ENCODE measurements at regions not wholly inside any gene's neighbourhood (a gene's known extent, or its start where the extent isn't known, plus 50 kb on each side); places are given as distances from the start of the nearest gene placed in this dataset.

- Histone ChIP-seq H2AK9ac (replicated peaks; ENCODE audit: low read depth, low read length, poor library complexity) (no peak overlapping the region), H3K23ac (ENCODE audit: low read depth, low read length) (no peak overlapping the region), H3K4ac (ENCODE audit: low read depth, low read length) (no peak overlapping the region), H3K9me1 (ENCODE audit: insufficient read depth, low read length) (no peaks in the 10 kb centered on the region), H3K9ac (ENCODE audit: low read depth, low read length) (no peak overlapping the region), H2AK5ac (ENCODE audit: low read depth, low read length) (no peak overlapping the region), H4K91ac (ENCODE audit: insufficient read depth, low read depth, low read length) (no peak overlapping the region), H3K18ac (ENCODE audit: low read depth, low read length) (no peak overlapping the region), H2BK20ac (ENCODE audit: low read depth, low read length) (no peak overlapping the region), H3K27ac (ENCODE audit: insufficient read depth, low read length) (no peak overlapping the region), H3K9me3 (ENCODE audit: control insufficient read depth, insufficient read depth, low read length) (no peaks in the 10 kb centered on the region), H3K27me3 (ENCODE audit: control insufficient read depth, insufficient read depth, low read length) (peaks cover 1% of the 10 kb centered on the region; the same call in 1 of the 2 replicates), H4K20me1 (ENCODE audit: insufficient read depth, low read length) (no peaks in the 10 kb centered on the region), H3K79me1 (ENCODE audit: low read depth in 1 of 2, low read length in 2 of 2) (no peaks in the 10 kb centered on the region), H3K4me2 (ENCODE audit: low read depth, low read length) (no peak overlapping the region), H3K14ac (replicated peaks; ENCODE audit: low read depth, low read length) (no peak overlapping the region), H4K5ac (ENCODE audit: low read depth, low read length) (no peak overlapping the region), H3K36me3 (ENCODE audit: control insufficient read depth, insufficient read depth, low read length) (no peaks in the 10 kb centered on the region), H2BK120ac (ENCODE audit: low read depth, low read length) (no peak overlapping the region), H3K4me3 (ENCODE audit: insufficient read depth, low read depth, low read length) (no peak overlapping the region), H3K56ac (ENCODE audit: extremely low read depth, insufficient read depth, low read length) (no peak overlapping the region), H2BK5ac (ENCODE audit: low read depth, low read length, poor library complexity, severe bottlenecking) (no peak overlapping the region), H4K8ac (ENCODE audit: low read depth in 2 of 2, low read length in 2 of 2) (no peak overlapping the region), H2BK15ac (ENCODE audit: low read depth, low read length) (no peak overlapping the region), H2AFZ (replicated peaks; ENCODE audit: low read length, poor library complexity) (no peak overlapping the region), H3K4me1 (ENCODE audit: control insufficient read depth, insufficient read depth, low read length) (no peaks in the 10 kb centered on the region)
- ATAC-seq (ENCODE audit: low read depth) = no peak
- in situ Hi-C loops (cut with MboI; ENCODE audit: low sequenced_read_pairs) = no loop called here
- ChIA-PET POLR2A (ENCODE audit: unreplicated experiment) (no interaction called here), CTCF (no interaction called here)
- dilution Hi-C loops (cut with HindIII; ENCODE audit: low sequenced_read_pairs, unreplicated experiment) = no loop called here
- no CpG with 5 or more reads among the region's 3 CpGs for WGBS, 2 experiments (ENCODE audit: extremely low coverage in 2 of 2, insufficient read length in 1 of 2)
- no peak for DNase-seq
- intact Hi-C loops (cut with micrococcal nuclease) = loop anchor here (5.0 kb wide), 1 partner anchor 40 kb away; no protein-coding TSS in a partner anchor
- TF ChIP-seq MAFK (IDR thresholded peaks at IDR 0.05; ENCODE audit: low read depth, low read length) = no peak
- no peak for TF ChIP-seq SMC3 (IDR thresholded peaks at IDR 0.05; ENCODE audit: low read depth, low read length)
- no peak for TF ChIP-seq CHD1 (IDR thresholded peaks at IDR 0.05; ENCODE audit: low read depth, low read length)
- no peak for TF ChIP-seq RFX5 (IDR thresholded peaks at IDR 0.05; ENCODE audit: low read depth, low read length)
- no peak for TF ChIP-seq BHLHE40 (IDR thresholded peaks at IDR 0.05; ENCODE audit: low read depth, low read length)
- no peak for TF ChIP-seq FOS (IDR thresholded peaks at IDR 0.05; ENCODE audit: low read depth, low read length)
- TF ChIP-seq MAZ (IDR thresholded peaks at IDR 0.05; ENCODE audit: borderline replicate concordance, low read depth, low read length) = no peak
- TF ChIP-seq USF2 (IDR thresholded peaks at IDR 0.05; ENCODE audit: low read depth, low read length) = no peak
- TF ChIP-seq, protein P1, sequence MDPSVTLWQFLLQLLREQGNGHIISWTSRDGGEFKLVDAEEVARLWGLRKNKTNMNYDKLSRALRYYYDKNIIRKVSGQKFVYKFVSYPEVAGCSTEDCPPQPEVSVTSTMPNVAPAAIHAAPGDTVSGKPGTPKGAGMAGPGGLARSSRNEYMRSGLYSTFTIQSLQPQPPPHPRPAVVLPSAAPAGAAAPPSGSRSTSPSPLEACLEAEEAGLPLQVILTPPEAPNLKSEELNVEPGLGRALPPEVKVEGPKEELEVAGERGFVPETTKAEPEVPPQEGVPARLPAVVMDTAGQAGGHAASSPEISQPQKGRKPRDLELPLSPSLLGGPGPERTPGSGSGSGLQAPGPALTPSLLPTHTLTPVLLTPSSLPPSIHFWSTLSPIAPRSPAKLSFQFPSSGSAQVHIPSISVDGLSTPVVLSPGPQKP (IDR thresholded peaks at IDR 0.05; ENCODE audit: borderline replicate concordance, low read depth, low read length) = no peak
- TF ChIP-seq RAD21 (IDR thresholded peaks at IDR 0.05; ENCODE audit: low read length) = no peak
- TF ChIP-seq CEBPB (IDR thresholded peaks at IDR 0.05; ENCODE audit: low read depth, low read length) = no peak
- no peak for TF ChIP-seq NFE2L2 (IDR thresholded peaks at IDR 0.05; ENCODE audit: low read depth, low read length)
- TF ChIP-seq MXI1 (IDR thresholded peaks at IDR 0.05; ENCODE audit: borderline replicate concordance, low read depth, low read length) = no peak
- TF ChIP-seq POLR2A (IDR thresholded peaks at IDR 0.05; ENCODE audit: low read depth, low read length) = no peak
- TF ChIP-seq RCOR1 (IDR thresholded peaks at IDR 0.05; ENCODE audit: insufficient replicate concordance, low read length) = no peak
- no peak for TF ChIP-seq CTCF (conservative IDR thresholded peaks at IDR 0.05; ENCODE audit: low read depth, low read length)
- no TSS peak for BruUV-seq (replicated peaks)
Measured at GRCh38 chr5:128757196-128757959, 207.9 kb upstream of the SLC27A6 start.
